ENCODE measurements at regions not wholly inside any gene's neighbourhood (a gene's known extent, or its start where the extent isn't known, plus 50 kb on each side); places are given as distances from the start of the nearest gene placed in this dataset.

GRCh38 chr7:51477819-51478218 is 161.2 kb upstream of the COBL start:
- DNase-seq: no peak
- H3K36me3 ChIP-seq (ENCODE audit: low read depth): no peaks in the 10 kb centered on the region
- TF ChIP-seq CTCF (IDR thresholded peaks at IDR 0.05): no peak
- intact Hi-C loops (cut with DNase I, micrococcal nuclease): no loop called here
- ATAC-seq: no peak
- no peak overlapping the region for H3K4me3 ChIP-seq
- no peaks in the 10 kb centered on the region for H3K4me1 ChIP-seq (ENCODE audit: low read depth)
- no peaks in the 10 kb centered on the region for H3K9me3 ChIP-seq

GRCh38 chr7:51477323-51477722 is 160.7 kb upstream of the COBL start:
- DNase-seq (no peak), ATAC-seq (peak; percentile 17)
- H3K4me3 ChIP-seq: no peak overlapping the region
- TF ChIP-seq CTCF (IDR thresholded peaks at IDR 0.05): no peak
- no peaks in the 10 kb centered on the region for H3K4me1 ChIP-seq (ENCODE audit: low read depth)
- no peaks in the 10 kb centered on the region for H3K36me3 ChIP-seq (ENCODE audit: low read depth)
- intact Hi-C loops (cut with DNase I, micrococcal nuclease): no loop called here
- H3K9me3 ChIP-seq: no peaks in the 10 kb centered on the region

- ATAC-seq: no peak
- no peak for TF ChIP-seq CTCF (IDR thresholded peaks at IDR 0.05)
Measured at GRCh38 chr7:51476026-51476425, 159.4 kb upstream of the COBL start.

GRCh38 chr7:51472873-51473272 is 156.3 kb upstream of the COBL start:
- Histone ChIP-seq H3K4me3 (no peak overlapping the region), H3K36me3 (ENCODE audit: low read depth) (no peaks in the 10 kb centered on the region), H3K9me3 (no peaks in the 10 kb centered on the region), H3K4me1 (ENCODE audit: low read depth) (no peaks in the 10 kb centered on the region)
- ATAC-seq (no peak), DNase-seq (no peak)
- intact Hi-C loops (cut with DNase I, micrococcal nuclease): no loop called here
- TF ChIP-seq CTCF (IDR thresholded peaks at IDR 0.05): no peak

More at GRCh38 chr7:51476026-51476425, 159.4 kb upstream of the COBL start:
- Histone ChIP-seq H3K4me1 (ENCODE audit: low read depth) (no peaks in the 10 kb centered on the region), H3K36me3 (ENCODE audit: low read depth) (no peaks in the 10 kb centered on the region), H3K9me3 (no peaks in the 10 kb centered on the region), H3K4me3 (no peak overlapping the region)
- intact Hi-C loops (cut with DNase I, micrococcal nuclease): no loop called here
- DNase-seq: no peak

- DNase-seq (no peak), ATAC-seq (no peak)
- Histone ChIP-seq H3K36me3 (ENCODE audit: low read depth) (no peaks in the 10 kb centered on the region), H3K4me1 (ENCODE audit: low read depth) (no peaks in the 10 kb centered on the region), H3K9me3 (no peaks in the 10 kb centered on the region), H3K4me3 (no peak overlapping the region)
- intact Hi-C loops (cut with DNase I, micrococcal nuclease): no loop called here
- TF ChIP-seq CTCF (IDR thresholded peaks at IDR 0.05): no peak
Measured at GRCh38 chr7:51471981-51472296, 155.3 kb upstream of the COBL start.

- Histone ChIP-seq H3K9me3 (no peaks in the 10 kb centered on the region), H3K36me3 (ENCODE audit: low read depth) (no peaks in the 10 kb centered on the region), H3K4me3 (no peak overlapping the region), H3K4me1 (ENCODE audit: low read depth) (no peaks in the 10 kb centered on the region)
- DNase-seq (no peak), ATAC-seq (no peak)
- intact Hi-C loops (cut with DNase I, micrococcal nuclease): no loop called here
- TF ChIP-seq CTCF (IDR thresholded peaks at IDR 0.05): no peak
Measured at GRCh38 chr7:51471210-51471980, 154.8 kb upstream of the COBL start.
